Fibroblast of gingiva (primary cell): ENCODE measurements at regions not wholly inside any gene's neighbourhood (a gene's known extent, or its start where the extent isn't known, plus 50 kb on each side); places are given as distances from the start of the nearest gene placed in this dataset.
"Not testable (repeated sequence)": the region's sequence is repeated elsewhere in the genome, so short reads cannot be mapped to it uniquely, and the experiment has no call there.

Experiments
- DNase-seq: peaks from one replicate; pipeline ENCODE4 v3.0.0-alpha.2; 2011; ENCODE audit warnings: low read depth

DNA sequence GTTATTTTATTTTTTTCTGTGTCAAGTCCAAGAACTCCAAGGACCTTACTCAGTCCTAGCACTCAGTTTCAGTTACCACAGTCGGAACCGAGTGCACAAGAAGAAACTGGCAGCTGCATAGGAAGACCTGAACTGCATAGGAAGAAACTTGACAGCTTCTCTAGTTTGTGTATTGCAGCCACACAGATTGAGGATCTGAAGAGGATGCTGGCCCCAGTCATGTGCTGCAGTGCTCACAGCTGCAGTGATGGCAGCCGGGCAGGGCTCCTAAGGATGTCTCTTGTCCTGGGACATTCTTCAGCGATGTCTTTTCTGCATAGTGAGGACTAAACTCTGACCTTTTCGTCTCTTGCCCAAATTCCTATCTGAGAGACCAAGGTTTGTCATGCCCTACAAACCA lies 261.2 kb downstream of the STIM2 start:
- DNase-seq = no peak

DNA sequence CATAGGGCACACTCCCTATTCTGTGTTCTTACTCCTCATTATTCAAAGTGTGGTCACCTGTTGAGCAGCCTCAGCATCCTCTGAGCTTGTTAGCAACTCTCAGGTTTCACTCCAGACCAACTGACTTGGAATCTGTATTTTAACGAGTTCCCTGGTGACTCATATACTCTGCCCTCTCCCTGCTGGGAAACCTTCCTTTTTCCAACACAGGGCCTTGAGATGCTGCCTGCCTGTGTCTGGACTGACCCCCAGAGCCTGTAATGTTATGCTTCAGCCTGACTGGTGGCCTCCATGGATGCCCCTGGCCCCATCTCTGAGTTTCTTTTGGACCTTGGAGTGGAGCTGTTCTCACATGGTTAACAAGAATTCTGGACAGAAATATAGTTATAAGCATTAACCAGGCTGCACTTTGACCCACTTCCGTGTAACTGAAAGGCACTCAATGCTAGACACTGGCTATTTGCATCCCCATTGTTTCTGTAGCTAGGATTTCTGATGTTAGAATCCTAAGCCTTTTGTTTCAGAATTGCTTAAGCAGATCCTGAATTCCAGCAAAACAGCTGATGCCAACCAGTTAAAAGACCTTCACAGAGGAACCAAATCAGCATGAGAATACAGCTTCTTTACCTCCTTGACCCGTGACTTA lies 262.6 kb downstream of the STIM2 start:
- DNase-seq = no peak

- DNase-seq = no peak
Observed at GRCh38 chr4:27123769-27124124, 263.1 kb downstream of the STIM2 start.

- DNase-seq = not testable (repeated sequence)
Observed at GRCh38 chr4:27126895-27127294, 266.3 kb downstream of the STIM2 start.

DNA sequence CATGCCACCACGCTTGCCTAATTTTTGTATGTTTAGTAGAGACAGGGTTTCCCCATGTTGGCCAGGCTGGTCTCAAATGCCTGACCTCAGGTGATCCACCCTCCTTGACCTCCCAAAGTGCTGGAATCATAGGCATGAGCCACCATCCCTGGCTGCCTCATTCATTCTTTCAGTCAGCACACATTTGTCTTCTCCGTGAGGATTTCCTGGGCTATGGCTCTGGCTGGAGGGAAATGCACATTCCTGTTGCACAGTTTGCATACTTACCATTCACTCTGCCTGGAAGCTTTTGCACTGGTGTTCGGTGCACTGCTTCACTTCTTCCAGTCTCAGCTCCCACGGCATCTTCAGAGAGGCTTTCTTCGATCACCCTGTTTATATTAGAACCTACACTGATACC lies 267.8 kb downstream of the STIM2 start:
- no peak for DNase-seq

DNA sequence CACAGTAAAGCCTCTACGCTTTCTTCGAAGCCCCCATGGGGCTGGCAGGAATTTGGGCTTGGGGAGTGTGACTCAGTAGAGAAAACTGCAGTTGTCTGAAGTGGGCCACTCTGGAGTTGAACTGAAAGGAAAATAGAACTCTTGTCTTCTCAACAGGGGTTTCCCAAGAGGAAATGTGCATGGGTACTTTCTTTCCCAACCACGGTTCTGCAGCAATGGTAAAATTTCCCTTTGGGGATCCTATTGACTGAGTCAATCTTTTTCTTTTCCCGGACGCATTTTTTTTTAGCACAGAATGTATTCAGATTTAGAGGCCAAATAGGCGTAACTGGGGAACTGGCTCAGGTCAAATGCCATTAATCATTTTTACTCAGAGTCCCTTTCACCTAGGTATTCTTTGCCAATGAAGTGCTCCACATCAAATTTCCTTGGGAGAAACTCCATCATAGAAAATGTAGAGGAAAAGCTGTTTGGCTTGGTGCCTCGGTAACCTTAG lies 269.3 kb downstream of the STIM2 start:
- DNase-seq = no peak

GRCh38 chr4:27132497-27132896 lies 271.9 kb downstream of the STIM2 start:
- DNase-seq = no peak

GRCh38 chr4:27140486-27140885 lies 279.8 kb downstream of the STIM2 start:
- DNase-seq = no peak

GRCh38 chr4:27141530-27141929 lies 280.9 kb downstream of the STIM2 start:
- DNase-seq = no peak

DNA sequence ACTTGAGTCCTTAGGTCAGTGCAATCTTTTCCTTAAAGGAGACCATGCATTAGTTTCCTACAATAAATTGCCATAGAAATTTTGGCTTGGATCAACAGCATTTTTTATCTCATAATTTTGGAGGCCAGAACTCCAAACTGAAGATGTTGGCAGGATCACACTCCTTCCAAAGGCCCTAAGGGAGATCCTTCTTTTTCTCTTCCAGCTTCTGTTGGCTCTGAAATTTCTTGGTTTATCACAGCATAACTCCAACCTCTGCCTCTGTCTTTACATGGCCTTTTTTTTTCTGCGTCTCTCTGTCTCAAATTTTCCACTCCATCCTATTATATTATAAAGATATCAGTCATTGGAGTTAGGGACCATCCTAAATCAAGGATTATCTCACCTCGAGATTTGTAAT lies 282.2 kb downstream of the STIM2 start:
- no peak for DNase-seq

DNA sequence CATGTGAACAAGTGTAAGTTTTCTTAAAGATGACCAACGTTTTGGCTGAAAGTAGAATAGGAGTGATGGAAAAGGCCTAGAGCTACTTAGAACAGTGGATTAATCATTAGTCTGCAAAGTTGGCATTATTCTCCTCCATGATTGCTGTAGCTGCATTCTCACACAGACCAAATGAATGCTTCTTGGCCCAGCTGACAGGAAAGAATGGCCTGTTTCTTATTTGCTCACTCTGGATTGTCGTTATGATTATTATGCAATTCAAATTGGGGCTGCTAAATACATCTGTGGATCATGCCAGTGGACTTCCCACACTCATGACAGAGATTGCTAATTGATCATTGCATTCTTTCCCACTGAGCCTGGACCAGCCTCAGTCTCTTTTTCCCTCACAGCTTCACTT lies 285.0 kb downstream of the STIM2 start:
- DNase-seq = no peak

DNA sequence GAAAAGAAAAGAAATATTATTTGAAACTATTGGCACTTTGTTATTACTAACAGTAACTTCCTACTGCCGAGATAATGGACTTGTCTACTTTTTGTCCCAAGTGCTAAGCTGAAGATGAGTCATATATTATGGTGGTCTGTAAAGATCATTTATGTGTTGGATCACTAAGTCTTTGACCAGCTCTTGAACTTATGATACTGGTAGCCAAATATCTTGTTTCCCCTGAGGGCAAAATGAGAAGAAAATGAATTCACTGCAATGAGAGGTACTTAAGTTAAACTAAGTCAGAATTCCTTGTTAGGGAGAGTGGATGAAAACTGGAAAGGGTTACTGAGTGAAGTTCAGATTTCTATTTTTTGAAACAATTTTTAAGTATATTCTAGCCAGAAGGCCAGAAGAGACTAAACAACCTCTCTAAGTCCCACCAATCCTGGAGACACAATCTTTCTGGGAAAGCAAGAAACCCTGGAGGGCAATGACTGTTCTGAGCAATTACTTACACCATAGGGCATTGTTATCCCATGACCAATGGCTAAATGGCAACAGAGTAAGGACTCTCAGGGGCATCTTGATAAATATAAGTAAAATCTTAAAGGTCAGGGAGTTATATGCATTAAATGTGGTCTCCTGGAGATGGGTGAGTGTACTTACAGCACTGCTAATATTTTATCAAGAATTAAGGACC lies 287.7 kb downstream of the STIM2 start:
- no peak for DNase-seq

GRCh38 chr4:27149541-27150212 lies 289.0 kb downstream of the STIM2 start:
- no peak for DNase-seq

DNA sequence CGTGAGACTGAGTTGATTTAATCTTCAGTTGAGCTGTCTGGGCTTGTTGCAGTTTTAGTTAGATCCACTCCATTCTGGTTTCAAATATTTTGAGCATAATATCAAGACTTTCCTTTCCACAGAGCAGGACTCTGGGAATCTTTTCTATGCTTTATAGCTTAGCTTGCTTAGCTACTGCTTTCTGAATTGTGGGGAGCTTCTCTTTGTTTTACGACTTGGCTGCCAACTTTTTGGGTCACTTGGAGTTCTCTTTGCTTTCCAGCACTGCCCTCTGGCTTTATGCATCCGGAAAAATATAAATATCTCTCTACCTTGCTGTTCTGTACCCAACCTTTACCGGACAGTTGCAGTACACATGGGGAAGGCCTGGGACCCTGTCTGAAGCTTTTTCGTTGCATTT lies 292.1 kb downstream of the STIM2 start:
- no peak for DNase-seq

GRCh38 chr4:27154706-27155105 lies 294.1 kb downstream of the STIM2 start:
- no peak for DNase-seq

DNA sequence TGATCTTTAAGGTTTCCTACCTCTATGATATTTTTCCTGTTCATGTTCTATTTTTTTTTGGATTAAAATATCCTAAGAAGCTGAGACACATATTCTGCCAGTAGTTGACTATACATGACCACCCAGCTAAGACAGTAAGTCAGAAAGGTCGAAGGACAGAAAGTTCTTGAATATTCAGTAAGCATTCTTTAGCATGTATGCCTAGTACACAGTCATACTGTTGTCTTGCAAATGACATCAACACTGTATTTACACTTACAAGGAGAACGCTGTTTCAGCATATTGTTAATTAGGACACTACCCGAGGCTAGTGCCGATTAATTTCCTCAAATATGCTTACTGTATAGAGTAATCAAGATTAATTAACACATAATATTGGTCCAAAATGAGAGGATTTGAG lies 300.6 kb downstream of the STIM2 start:
- DNase-seq = no peak

DNA sequence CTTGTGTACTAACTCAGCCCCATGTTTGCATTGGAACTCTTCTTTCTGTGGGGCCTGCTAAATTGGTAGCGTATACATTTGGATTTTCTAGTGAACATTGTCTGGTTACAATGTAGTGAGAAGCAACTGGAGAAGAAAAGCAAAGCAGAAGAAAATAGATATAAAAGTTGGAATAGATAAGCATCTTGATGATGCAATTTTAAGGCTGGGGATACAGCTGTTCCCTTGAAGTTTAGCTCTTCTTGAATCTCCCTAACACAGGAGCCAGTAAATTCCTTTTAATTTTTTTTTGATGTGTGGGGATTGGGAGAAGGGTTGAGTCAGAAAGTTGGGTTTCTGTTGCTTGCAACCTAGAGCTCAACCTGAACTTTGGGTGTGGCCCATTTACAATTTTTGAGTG lies 308.1 kb downstream of the STIM2 start:
- DNase-seq = no peak

- DNase-seq = no peak
Observed at GRCh38 chr4:27173280-27173679, 312.6 kb downstream of the STIM2 start.

GRCh38 chr4:27176400-27176799 lies 315.8 kb downstream of the STIM2 start:
- no peak for DNase-seq

DNA sequence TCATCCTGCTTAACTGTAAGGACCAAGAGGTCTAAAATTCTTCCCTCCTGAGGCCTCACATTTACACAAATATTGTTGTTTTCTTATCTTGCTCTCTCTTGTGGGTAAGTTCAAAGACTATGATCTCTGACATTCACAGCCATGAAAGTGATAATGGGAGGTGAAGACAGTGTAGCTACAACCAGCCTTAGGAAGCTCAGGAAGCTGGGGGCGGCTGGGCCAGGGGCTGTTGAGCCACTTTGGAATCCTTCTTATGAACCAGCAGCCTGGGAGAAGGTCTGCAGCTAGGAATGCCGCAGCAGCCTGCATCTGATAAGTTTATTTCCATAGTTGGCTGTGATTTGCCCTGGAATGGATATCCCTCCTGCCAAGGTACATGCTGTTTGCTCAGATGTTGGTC lies 316.2 kb downstream of the STIM2 start:
- DNase-seq = no peak

GRCh38 chr4:27178061-27178460 lies 317.4 kb downstream of the STIM2 start:
- no peak for DNase-seq

DNA sequence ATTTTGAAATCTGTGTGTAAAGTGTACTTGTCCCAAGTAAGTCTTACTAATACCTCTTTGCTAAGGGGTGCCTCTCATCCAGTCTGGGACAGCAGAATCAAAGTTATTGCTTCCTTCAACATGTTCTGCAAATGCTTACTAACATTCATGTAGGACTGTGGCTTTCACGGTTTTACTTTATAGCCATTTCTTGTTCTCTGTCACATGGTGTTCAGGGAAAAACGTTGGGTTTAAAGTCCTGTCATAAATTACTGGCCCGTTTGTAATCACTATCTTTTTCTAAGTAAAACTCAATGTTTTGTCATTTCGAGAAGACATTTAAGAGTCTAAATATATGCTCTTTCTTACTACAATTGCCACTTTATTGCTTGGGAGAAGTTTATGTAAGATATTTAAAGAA lies 321.1 kb downstream of the STIM2 start:
- no peak for DNase-seq

GRCh38 chr4:27182211-27182610 lies 321.6 kb downstream of the STIM2 start:
- DNase-seq = no peak
